SU-DHL-6 (cell line): ENCODE measurements at regions not wholly inside any gene's neighbourhood (a gene's known extent, or its start where the extent isn't known, plus 50 kb on each side); places are given as distances from the start of the nearest gene placed in this dataset.

ENCODE experiments used
- EZH2phosphoT487 ChIP-seq: fragments of 200-600 bp; sonication (generic), shearing (Covaris generic); conservative IDR thresholded peaks from 2 replicates; pipeline ENCODE4 v1.6.1; 2018; ENCODE audit warnings: mild to moderate bottlenecking, antibody characterized with exemption, low read length, moderate library complexity, mixed read lengths
- TF ChIP-seq, protein P1 (sequence below): fragments of 200-600 bp; sonication (generic); IDR thresholded peaks from one replicate; pipeline ENCODE4 v1.5.1; 2017; ENCODE audit warnings: antibody characterized with exemption, mild to moderate bottlenecking, low read length, moderate library complexity; ENCODE audit not compliant: insufficient read depth, poor library complexity, severe bottlenecking

DNA sequence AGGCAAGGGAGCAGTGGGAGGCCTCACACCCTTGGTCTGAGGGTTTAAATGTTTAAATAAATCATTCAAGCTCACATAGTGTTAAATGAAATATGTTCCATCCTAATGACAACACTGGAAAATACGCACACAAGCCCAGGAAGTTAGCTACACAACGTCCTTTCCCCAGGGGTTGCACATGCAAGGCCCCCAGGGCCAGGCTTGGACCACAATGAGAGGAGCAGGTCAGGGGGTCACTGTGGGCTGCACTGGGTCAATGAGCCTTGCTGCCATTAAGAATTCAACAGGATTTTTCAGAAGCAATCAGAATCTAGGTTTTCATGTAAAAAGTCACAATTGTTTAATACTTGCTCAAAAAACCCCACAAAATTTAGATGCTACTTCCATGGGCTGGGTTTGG, 64.9 kb upstream of the ADCY1 start:
- TF ChIP-seq, protein P1, sequence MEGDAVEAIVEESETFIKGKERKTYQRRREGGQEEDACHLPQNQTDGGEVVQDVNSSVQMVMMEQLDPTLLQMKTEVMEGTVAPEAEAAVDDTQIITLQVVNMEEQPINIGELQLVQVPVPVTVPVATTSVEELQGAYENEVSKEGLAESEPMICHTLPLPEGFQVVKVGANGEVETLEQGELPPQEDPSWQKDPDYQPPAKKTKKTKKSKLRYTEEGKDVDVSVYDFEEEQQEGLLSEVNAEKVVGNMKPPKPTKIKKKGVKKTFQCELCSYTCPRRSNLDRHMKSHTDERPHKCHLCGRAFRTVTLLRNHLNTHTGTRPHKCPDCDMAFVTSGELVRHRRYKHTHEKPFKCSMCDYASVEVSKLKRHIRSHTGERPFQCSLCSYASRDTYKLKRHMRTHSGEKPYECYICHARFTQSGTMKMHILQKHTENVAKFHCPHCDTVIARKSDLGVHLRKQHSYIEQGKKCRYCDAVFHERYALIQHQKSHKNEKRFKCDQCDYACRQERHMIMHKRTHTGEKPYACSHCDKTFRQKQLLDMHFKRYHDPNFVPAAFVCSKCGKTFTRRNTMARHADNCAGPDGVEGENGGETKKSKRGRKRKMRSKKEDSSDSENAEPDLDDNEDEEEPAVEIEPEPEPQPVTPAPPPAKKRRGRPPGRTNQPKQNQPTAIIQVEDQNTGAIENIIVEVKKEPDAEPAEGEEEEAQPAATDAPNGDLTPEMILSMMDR = no peak
- TF ChIP-seq EZH2phosphoT487 = no peak
